HFF-Myc (cell line): ENCODE measurements at regions not wholly inside any gene's neighbourhood (a gene's known extent, or its start where the extent isn't known, plus 50 kb on each side); places are given as distances from the start of the nearest gene placed in this dataset.
"Not testable (repeated sequence)": the region's sequence is repeated elsewhere in the genome, so short reads cannot be mapped to it uniquely, and the experiment has no call there.

Experiments
- DNase-seq: peaks from one replicate; pipeline ENCODE4 v3.0.0-alpha.2; 2011; ENCODE audit warnings: low read depth; ENCODE audit errors: extremely low read depth
- H3K4me3 ChIP-seq: replicated peaks from 2 replicates; pipeline ENCODE4 v1.5.1; 2011; ENCODE audit warnings: low read depth, mild to moderate bottlenecking, control low read depth, low read length
- TF ChIP-seq, protein P1 (sequence below): IDR thresholded peaks from 2 replicates; pipeline ENCODE4 v1.5.1; 2012; ENCODE audit warnings: mild to moderate bottlenecking, low read depth, low read length, control low read depth; ENCODE audit errors: missing control alignments

DNA sequence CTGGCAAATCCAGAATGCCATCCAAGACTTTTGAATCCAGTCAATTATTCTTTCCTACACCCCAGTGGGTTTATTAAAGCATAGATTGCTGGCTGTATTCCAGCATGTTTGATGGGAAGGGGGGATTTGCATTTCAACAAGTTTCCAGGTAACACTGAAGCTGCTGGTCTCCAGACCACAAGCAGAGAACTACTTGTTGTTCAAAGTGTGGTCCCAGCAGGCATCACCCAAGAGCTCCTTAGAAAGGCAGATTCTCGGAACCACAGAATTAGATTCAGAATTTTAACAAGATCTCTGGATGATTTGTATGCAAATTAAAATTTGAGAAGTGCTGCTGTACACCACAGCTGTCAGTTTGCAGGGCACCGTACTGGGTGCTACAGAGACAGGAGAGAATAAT lies 216.3 kb upstream of the FAM78B start:
- no peak for DNase-seq
- TF ChIP-seq, protein P1, sequence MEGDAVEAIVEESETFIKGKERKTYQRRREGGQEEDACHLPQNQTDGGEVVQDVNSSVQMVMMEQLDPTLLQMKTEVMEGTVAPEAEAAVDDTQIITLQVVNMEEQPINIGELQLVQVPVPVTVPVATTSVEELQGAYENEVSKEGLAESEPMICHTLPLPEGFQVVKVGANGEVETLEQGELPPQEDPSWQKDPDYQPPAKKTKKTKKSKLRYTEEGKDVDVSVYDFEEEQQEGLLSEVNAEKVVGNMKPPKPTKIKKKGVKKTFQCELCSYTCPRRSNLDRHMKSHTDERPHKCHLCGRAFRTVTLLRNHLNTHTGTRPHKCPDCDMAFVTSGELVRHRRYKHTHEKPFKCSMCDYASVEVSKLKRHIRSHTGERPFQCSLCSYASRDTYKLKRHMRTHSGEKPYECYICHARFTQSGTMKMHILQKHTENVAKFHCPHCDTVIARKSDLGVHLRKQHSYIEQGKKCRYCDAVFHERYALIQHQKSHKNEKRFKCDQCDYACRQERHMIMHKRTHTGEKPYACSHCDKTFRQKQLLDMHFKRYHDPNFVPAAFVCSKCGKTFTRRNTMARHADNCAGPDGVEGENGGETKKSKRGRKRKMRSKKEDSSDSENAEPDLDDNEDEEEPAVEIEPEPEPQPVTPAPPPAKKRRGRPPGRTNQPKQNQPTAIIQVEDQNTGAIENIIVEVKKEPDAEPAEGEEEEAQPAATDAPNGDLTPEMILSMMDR: no peak
- no peak overlapping the region for H3K4me3 ChIP-seq

DNA sequence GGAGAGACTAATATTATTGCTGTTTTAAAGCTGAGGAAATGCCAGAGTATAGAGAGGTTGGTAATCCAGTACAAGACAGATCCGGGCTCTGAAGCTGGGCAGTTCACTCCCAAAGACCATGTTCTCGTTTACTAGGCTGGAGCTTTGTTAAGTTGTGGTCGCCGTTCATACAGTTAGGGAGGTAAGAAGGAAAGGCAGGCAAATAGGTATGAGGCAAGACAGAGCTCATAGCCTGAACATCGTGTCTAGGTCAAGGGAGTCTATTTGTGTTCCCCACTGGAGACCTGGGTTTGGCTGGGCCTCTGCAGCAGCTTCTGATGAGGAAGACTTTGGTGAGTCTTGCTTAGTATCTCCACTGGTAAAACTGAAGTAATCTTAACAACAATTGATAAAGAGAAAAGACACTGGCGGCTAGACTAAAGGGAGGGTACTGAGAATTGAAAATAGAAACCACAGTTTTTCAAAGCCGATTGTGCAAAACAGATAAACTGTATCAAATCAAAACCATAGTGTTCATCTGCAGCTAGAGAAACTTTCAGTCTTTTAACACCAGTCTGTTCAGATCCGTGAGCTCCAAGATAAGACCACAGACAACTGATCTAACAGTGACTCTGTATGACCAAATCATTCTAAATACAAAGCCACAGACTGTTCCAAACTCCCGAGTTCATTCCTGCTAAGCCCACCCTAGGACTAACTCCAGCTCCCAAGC lies 217.0 kb upstream of the FAM78B start:
- TF ChIP-seq, protein P1: no peak
- H3K4me3 ChIP-seq: no peak overlapping the region
- no peak for DNase-seq

DNA sequence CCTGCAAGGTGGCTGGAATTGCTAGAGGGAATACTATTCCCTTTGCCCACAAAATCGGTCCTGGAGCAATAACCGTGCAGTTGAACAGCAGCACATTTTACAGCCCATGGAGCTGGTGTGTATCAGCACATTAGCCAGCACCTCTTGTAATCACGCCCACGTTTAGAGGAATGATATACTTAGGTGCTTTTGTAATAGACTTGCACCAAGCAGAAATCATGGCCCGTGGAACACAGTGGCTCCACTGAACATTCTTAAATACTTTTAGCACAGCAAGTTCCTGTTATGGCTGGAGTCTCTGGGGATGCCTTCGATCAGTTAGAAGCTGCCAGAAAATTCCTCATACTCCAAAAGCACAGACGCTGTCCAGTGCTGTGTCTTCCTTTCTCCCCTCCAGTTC lies 218.1 kb upstream of the FAM78B start:
- TF ChIP-seq, protein P1: no peak
- no peak overlapping the region for H3K4me3 ChIP-seq
- no peak for DNase-seq

DNA sequence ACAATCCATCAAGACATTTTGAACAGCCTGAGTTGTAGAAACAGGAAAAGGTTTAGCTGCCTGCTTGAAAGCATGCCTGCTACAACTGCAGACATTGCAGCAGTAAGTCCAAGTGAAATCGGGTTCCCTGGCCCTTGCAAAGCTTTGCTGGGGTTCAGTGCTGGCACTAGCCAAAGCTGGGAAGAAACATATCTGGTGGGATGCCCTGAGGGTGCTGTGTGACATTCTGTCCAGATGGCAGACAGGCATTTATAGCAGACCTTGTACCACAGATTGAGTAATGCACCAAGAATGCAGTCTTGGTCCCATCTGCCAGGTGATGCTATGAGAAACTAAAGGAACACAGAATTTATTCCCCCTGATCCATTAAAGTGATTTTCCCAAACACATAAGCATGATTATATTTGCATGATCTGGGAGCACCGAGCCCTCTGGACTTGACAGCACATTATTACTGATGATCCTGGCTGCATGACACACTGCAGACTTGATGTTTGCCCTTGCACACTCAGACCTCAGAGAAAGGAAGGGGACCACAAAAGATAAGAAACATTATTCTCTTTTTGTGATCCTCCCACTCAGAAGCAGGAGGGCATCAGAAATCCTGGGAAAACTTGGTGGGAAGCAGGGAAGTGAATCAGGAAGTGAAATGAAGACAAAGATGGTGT lies 223.7 kb upstream of the FAM78B start:
- TF ChIP-seq, protein P1: no peak
- no peak for DNase-seq
- no peak overlapping the region for H3K4me3 ChIP-seq

DNA sequence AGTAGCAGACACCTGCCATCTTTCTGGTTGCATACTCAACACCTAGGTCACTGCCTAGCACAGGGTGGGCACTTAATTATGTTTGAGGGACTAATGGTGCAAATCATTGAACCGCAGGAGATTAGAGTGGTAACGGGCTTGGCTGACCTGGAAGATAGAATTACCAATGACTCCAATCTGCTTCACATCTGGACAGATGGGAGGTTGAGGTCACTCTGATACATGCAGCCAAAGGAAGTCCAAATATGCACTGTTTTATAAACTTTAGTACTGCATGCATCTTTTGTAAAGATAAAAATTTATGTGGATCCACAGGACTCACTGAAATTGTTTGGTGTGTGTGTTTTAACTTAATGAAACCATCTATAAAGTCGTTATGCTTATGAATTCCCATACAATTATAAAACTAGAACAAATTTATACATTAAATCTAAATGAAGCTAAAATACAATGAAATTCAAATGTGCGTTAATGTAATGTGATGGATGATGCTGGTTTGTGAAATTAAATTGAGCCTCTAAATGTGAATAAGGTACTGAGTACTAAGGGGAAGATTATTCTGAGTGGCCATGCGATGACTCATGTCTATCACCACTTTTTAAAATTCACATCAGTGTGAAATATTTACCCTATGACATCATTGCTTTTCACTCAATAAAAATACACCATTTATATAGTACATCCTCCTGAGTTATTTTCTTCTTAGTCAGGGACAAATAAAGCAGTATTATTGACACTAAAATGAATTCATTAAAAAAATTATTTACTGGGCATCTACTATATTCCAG lies 224.7 kb upstream of the FAM78B start:
- no peak overlapping the region for H3K4me3 ChIP-seq
- TF ChIP-seq, protein P1: no peak
- DNase-seq: no peak

DNA sequence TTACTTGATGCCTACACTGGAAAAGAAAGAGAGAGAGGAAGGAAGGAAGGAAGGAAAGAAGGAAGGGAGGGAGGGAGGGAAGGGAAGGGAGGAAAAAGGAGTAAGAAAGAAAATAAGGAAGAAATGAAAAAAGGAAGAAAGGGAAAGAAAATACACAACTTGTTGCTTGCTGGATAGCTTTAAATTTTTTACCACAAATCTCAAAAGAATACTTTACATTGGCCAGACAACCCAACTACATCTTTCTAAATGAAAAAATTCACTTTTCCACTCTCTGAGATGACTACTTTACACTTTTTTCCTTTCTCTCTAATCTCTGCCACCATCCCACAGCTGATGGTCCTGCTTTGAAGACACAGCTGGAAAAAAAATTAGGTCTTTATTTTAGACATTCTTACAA lies 228.9 kb upstream of the FAM78B start:
- TF ChIP-seq, protein P1: no peak
- no peak for DNase-seq
- no peak overlapping the region for H3K4me3 ChIP-seq

DNA sequence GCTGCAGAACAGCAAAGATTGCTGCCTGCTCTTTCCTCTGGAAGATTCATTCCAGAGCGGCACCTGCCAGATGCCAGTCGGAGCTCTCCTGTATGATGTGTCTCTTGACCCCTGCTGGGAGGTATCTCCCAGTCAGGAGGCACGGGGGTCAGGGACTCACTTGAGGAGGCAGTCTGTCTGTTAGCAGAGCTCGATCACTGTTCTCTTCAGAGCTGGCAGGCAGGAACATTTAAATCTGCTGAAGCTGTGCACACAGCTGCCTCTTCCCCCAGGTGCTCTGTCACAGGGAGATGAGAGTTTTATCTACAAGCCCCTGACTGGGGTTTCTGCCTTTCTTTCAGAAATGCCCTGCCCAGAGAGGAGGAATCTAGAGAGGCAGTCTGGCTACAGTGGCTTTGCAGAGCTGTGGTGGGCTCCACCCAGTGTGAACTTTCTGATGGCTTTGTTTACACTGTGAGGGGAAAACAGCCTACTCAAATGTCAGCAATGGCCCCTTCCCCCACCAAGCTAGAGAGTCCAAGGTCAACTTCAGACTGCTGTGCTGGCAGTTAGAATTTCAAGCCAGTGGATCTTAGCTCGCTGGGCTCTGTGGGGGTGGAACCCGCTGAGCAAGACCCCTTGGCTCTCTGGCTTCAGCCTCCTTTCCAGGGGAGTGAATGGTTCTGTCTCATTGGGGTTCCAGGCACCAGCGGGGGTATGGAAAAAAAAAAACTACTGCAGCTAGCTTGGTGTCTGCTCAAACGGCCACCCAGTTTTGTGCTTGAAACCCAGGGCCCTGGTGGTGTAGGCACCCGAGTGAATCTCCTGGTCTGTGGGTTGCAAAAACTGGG lies 242.7 kb upstream of the FAM78B start:
- not testable (repeated sequence) for H3K4me3 ChIP-seq, DNase-seq
